MCF 10A (cell line): ENCODE measurements at regions not wholly inside any gene's neighbourhood (a gene's known extent, or its start where the extent isn't known, plus 50 kb on each side); places are given as distances from the start of the nearest gene placed in this dataset.

Source experiments
- BruUV-seq: library from RNA; stranded (reverse); fragments of 400-500 nt; replicated peaks from 2 replicates; lab custom pipeline; 2021; lab: Mats Ljungman, UMichigan
- CTCF ChIA-PET: fragments of 300-600 bp; sonication (Branson Sonifier 250); formaldehyde crosslinking; extraction: SDS; loops from one replicate; lab custom pipeline; 2021; ENCODE audit warnings: antibody characterized with exemption, inconsistent platforms; lab: Yijun Ruan, JAX
- POLR2A ChIA-PET: fragments of 300-600, 350-650 bp; sonication (Branson Sonifier 250); formaldehyde crosslinking; extraction: SDS; loops from one replicate; lab custom pipeline; 2020; ENCODE audit warnings: antibody characterized with exemption, inconsistent platforms; lab: Yijun Ruan, JAX
- DNase-seq: peaks from one replicate; pipeline ENCODE4 v3.0.0-alpha.2; 2018; ENCODE audit not compliant: unreplicated experiment
- H3K27ac Mint-ChIP-seq: one replicate; pipeline ENCODE4 v1.8.0; 2022; ENCODE audit warnings: mild to moderate bottlenecking, low read depth, mixed read lengths; ENCODE audit not compliant: unreplicated experiment
- H3K27me3 Mint-ChIP-seq: one replicate; pipeline ENCODE4 v1.8.0; 2022; ENCODE audit warnings: mixed read lengths; ENCODE audit not compliant: insufficient read depth, unreplicated experiment
- H3K36me3 Mint-ChIP-seq: one replicate; pipeline ENCODE4 v1.8.0; 2022; ENCODE audit warnings: mild to moderate bottlenecking, moderate library complexity, mixed read lengths; ENCODE audit not compliant: insufficient read depth, unreplicated experiment
- H3K4me1 Mint-ChIP-seq: one replicate; pipeline ENCODE4 v1.8.0; 2022; ENCODE audit warnings: mixed read lengths; ENCODE audit not compliant: insufficient read depth, unreplicated experiment
- H3K4me3 Mint-ChIP-seq: one replicate; pipeline ENCODE4 v1.8.0; 2022; ENCODE audit warnings: mild to moderate bottlenecking, moderate library complexity, mixed read lengths; ENCODE audit not compliant: unreplicated experiment
- H3K9me3 Mint-ChIP-seq: one replicate; pipeline ENCODE4 v1.8.0; 2022; ENCODE audit warnings: mixed read lengths; ENCODE audit not compliant: unreplicated experiment
- CTCF ChIP-seq: fragments of 200-600 bp; IDR thresholded peaks from one replicate; pipeline ENCODE4 v1.8.0; 2022; ENCODE audit warnings: antibody characterized with exemption, mild to moderate bottlenecking; ENCODE audit not compliant: unreplicated experiment
- intact Hi-C: fragments of 100-400 bp; cut with micrococcal nuclease; formaldehyde crosslinking; loops from 2 replicates; pipeline ENCODE4 v1.14.1; 2022

- no peak for TF ChIP-seq CTCF
- POLR2A ChIA-PET = no interaction called here
- Mint-ChIP-seq H3K36me3 (no peaks in the 10 kb centered on the region), H3K27me3 (no peaks in the 10 kb centered on the region), H3K9me3 (no peaks in the 10 kb centered on the region), H3K4me3 (no peak overlapping the region), H3K4me1 (peaks cover 10% of the 10 kb centered on the region), H3K27ac (no peak overlapping the region)
- BruUV-seq = no TSS peak
- CTCF ChIA-PET = no interaction called here
- no peak for DNase-seq
- intact Hi-C loops = no loop called here
These were observed 183.6 kb upstream of the DLGAP1 start for GRCh38 chr18:4638680-4639079.

- intact Hi-C loops = no loop called here
- CTCF ChIA-PET = interaction anchor here (0.6 kb wide), 1 partner anchor 420 kb away, joined by 3 read pairs; no protein-coding TSS in a partner anchor
- Mint-ChIP-seq H3K36me3 (no peaks in the 10 kb centered on the region), H3K27me3 (no peaks in the 10 kb centered on the region), H3K27ac (no peak overlapping the region), H3K4me1 (peaks cover 10% of the 10 kb centered on the region), H3K9me3 (no peaks in the 10 kb centered on the region), H3K4me3 (no peak overlapping the region)
- no TSS peak for BruUV-seq
- POLR2A ChIA-PET = no interaction called here
- no peak for DNase-seq
- TF ChIP-seq CTCF = no peak
These were observed 182.8 kb upstream of the DLGAP1 start for GRCh38 chr18:4637876-4638275.

- Mint-ChIP-seq H3K36me3 (no peaks in the 10 kb centered on the region), H3K27me3 (no peaks in the 10 kb centered on the region), H3K4me3 (no peak overlapping the region), H3K4me1 (peaks cover 10% of the 10 kb centered on the region), H3K27ac (no peak overlapping the region), H3K9me3 (no peaks in the 10 kb centered on the region)
- intact Hi-C loops = no loop called here
- DNase-seq = no peak
- BruUV-seq = no TSS peak
- TF ChIP-seq CTCF = no peak
- CTCF ChIA-PET = no interaction called here
- POLR2A ChIA-PET = interaction anchor here (0.6 kb wide), 1 partner anchor 49 kb away, joined by 3 read pairs; no protein-coding TSS in a partner anchor
These were observed 181.9 kb upstream of the DLGAP1 start for GRCh38 chr18:4636967-4637366.

GRCh38 chr18:4631239-4631638, 176.1 kb upstream of the DLGAP1 start:
- ChIA-PET POLR2A (no interaction called here), CTCF (interaction anchor here (0.6 kb wide), 1 partner anchor 396 kb away, joined by 3 read pairs; no protein-coding TSS in a partner anchor)
- Mint-ChIP-seq H3K4me1 (peaks cover under 1% of the 10 kb centered on the region), H3K27me3 (no peaks in the 10 kb centered on the region), H3K4me3 (no peak overlapping the region), H3K36me3 (no peaks in the 10 kb centered on the region), H3K9me3 (peaks cover 6% of the 10 kb centered on the region), H3K27ac (no peak overlapping the region)
- intact Hi-C loops = no loop called here
- no TSS peak for BruUV-seq
- no peak for TF ChIP-seq CTCF
- DNase-seq = no peak
